ENCODE measurements at regions not wholly inside any gene's neighbourhood (a gene's known extent, or its start where the extent isn't known, plus 50 kb on each side); places are given as distances from the start of the nearest gene placed in this dataset.

GRCh38 chr4:33532821-33533220 is 2711.5 kb downstream of the ARAP2 start:
- Histone ChIP-seq H3K36me3 (ENCODE audit: insufficient read depth, low read length) (no peaks in the 10 kb centered on the region), H3K9ac (ENCODE audit: low read length) (no peak overlapping the region), H3K9me3 (ENCODE audit: low read length) (no peaks in the 10 kb centered on the region), H4K20me1 (ENCODE audit: insufficient read depth, low read length) (no peaks in the 10 kb centered on the region), H3K4me2 (ENCODE audit: low read length) (no peak overlapping the region), H3K4me3 (ENCODE audit: low read depth, low read length, poor library complexity, severe bottlenecking) (no peak overlapping the region), H3F3A (ENCODE audit: insufficient read depth, low read length) (no peaks in the 10 kb centered on the region), H3K4me1 (ENCODE audit: insufficient read depth, low read length, severe bottlenecking) (no peaks in the 10 kb centered on the region), H3K27ac (ENCODE audit: low read depth, low read length, poor library complexity, severe bottlenecking) (no peak overlapping the region), H2AFZ (ENCODE audit: low read length) (no peak overlapping the region), H3K9me2 (ENCODE audit: low read depth, low read length) (no peaks in the 10 kb centered on the region), H3K27me3 (ENCODE audit: insufficient read depth, low read length) (no peaks in the 10 kb centered on the region), H3K79me2 (ENCODE audit: insufficient read depth, low read length) (no peaks in the 10 kb centered on the region)
- TF ChIP-seq EZH2 (IDR thresholded peaks at IDR 0.05; ENCODE audit: borderline replicate concordance, low read length): no peak

- no peak overlapping the region for H3K4me3 ChIP-seq (ENCODE audit: low read depth, low read length, poor library complexity, severe bottlenecking)
- no peak for TF ChIP-seq CTCF (IDR thresholded peaks at IDR 0.05; ENCODE audit: low read length)
- no peak for TF ChIP-seq EZH2 (IDR thresholded peaks at IDR 0.05; ENCODE audit: borderline replicate concordance, low read length)
- H2AFZ ChIP-seq (ENCODE audit: low read length): no peak overlapping the region
- no peaks in the 10 kb centered on the region for H3K79me2 ChIP-seq (ENCODE audit: insufficient read depth, low read length)
- H4K20me1 ChIP-seq (ENCODE audit: insufficient read depth, low read length): no peaks in the 10 kb centered on the region
- H3K36me3 ChIP-seq (ENCODE audit: insufficient read depth, low read length): no peaks in the 10 kb centered on the region
- no peaks in the 10 kb centered on the region for H3K9me2 ChIP-seq (ENCODE audit: low read depth, low read length)
- no peaks in the 10 kb centered on the region for H3K27me3 ChIP-seq (ENCODE audit: insufficient read depth, low read length)
- H3K4me2 ChIP-seq (ENCODE audit: low read length): no peak overlapping the region
- no peak overlapping the region for H3K9ac ChIP-seq (ENCODE audit: low read length)
- H3F3A ChIP-seq (ENCODE audit: insufficient read depth, low read length): no peaks in the 10 kb centered on the region
- H3K9me3 ChIP-seq (ENCODE audit: low read length): no peaks in the 10 kb centered on the region
- H3K4me1 ChIP-seq (ENCODE audit: insufficient read depth, low read length, severe bottlenecking): no peaks in the 10 kb centered on the region
- no peak overlapping the region for H3K27ac ChIP-seq (ENCODE audit: low read depth, low read length, poor library complexity, severe bottlenecking)
Measured at GRCh38 chr4:33536898-33537297, 2707.4 kb downstream of the ARAP2 start.

GRCh38 chr4:33537527-33537926 is 2706.8 kb downstream of the ARAP2 start:
- TF ChIP-seq EZH2 (IDR thresholded peaks at IDR 0.05; ENCODE audit: borderline replicate concordance, low read length) (no peak), CTCF (IDR thresholded peaks at IDR 0.05; ENCODE audit: low read length) (no peak)

GRCh38 chr4:33543941-33544450 is 2700.3 kb downstream of the ARAP2 start:
- H3K9ac ChIP-seq (ENCODE audit: low read length): no peak overlapping the region
- no peaks in the 10 kb centered on the region for H3F3A ChIP-seq (ENCODE audit: insufficient read depth, low read length)
- no peak overlapping the region for H3K4me3 ChIP-seq (ENCODE audit: low read depth, low read length, poor library complexity, severe bottlenecking)
- no peaks in the 10 kb centered on the region for H3K79me2 ChIP-seq (ENCODE audit: insufficient read depth, low read length)
- H3K9me3 ChIP-seq (ENCODE audit: low read length): no peaks in the 10 kb centered on the region
- H3K27me3 ChIP-seq (ENCODE audit: insufficient read depth, low read length): no peaks in the 10 kb centered on the region
- no peaks in the 10 kb centered on the region for H3K9me2 ChIP-seq (ENCODE audit: low read depth, low read length)
- no peak overlapping the region for H2AFZ ChIP-seq (ENCODE audit: low read length)
- no peaks in the 10 kb centered on the region for H3K4me1 ChIP-seq (ENCODE audit: insufficient read depth, low read length, severe bottlenecking)
- H4K20me1 ChIP-seq (ENCODE audit: insufficient read depth, low read length): no peaks in the 10 kb centered on the region
- no peak overlapping the region for H3K4me2 ChIP-seq (ENCODE audit: low read length)
- TF ChIP-seq EZH2 (IDR thresholded peaks at IDR 0.05; ENCODE audit: borderline replicate concordance, low read length): no peak
- TF ChIP-seq CTCF (IDR thresholded peaks at IDR 0.05; ENCODE audit: low read length): no peak
- H3K36me3 ChIP-seq (ENCODE audit: insufficient read depth, low read length): no peaks in the 10 kb centered on the region
- H3K27ac ChIP-seq (ENCODE audit: low read depth, low read length, poor library complexity, severe bottlenecking): no peak overlapping the region

More at GRCh38 chr4:33537527-33537926, 2706.8 kb downstream of the ARAP2 start:
- no peaks in the 10 kb centered on the region for H3K36me3 ChIP-seq (ENCODE audit: insufficient read depth, low read length)
- no peak overlapping the region for H3K4me3 ChIP-seq (ENCODE audit: low read depth, low read length, poor library complexity, severe bottlenecking)
- H3K27me3 ChIP-seq (ENCODE audit: insufficient read depth, low read length): no peaks in the 10 kb centered on the region
- H3K4me2 ChIP-seq (ENCODE audit: low read length): no peak overlapping the region
- H4K20me1 ChIP-seq (ENCODE audit: insufficient read depth, low read length): no peaks in the 10 kb centered on the region
- H3K27ac ChIP-seq (ENCODE audit: low read depth, low read length, poor library complexity, severe bottlenecking): no peak overlapping the region
- H3K79me2 ChIP-seq (ENCODE audit: insufficient read depth, low read length): no peaks in the 10 kb centered on the region
- no peaks in the 10 kb centered on the region for H3K9me2 ChIP-seq (ENCODE audit: low read depth, low read length)
- no peaks in the 10 kb centered on the region for H3K9me3 ChIP-seq (ENCODE audit: low read length)
- no peaks in the 10 kb centered on the region for H3F3A ChIP-seq (ENCODE audit: insufficient read depth, low read length)
- H3K4me1 ChIP-seq (ENCODE audit: insufficient read depth, low read length, severe bottlenecking): no peaks in the 10 kb centered on the region
- H2AFZ ChIP-seq (ENCODE audit: low read length): no peak overlapping the region
- no peak overlapping the region for H3K9ac ChIP-seq (ENCODE audit: low read length)

Data from OCI-LY1 (cell line).